GM12878 (cell line): ENCODE measurements at regions not wholly inside any gene's neighbourhood (a gene's known extent, or its start where the extent isn't known, plus 50 kb on each side); places are given as distances from the start of the nearest gene placed in this dataset.

Experiments
- POLR2A ChIP-seq: IDR thresholded peaks from 2 replicates; pipeline ENCODE4 v1.6.1; 2011; ENCODE audit warnings: low read depth, mild to moderate bottlenecking, low read length
- POU2F2 ChIP-seq: IDR thresholded peaks from 3 replicates; pipeline ENCODE4 v1.6.1; 2011; ENCODE audit warnings: low read depth, mild to moderate bottlenecking, low read length, borderline replicate concordance
- TF ChIP-seq, protein P1 (sequence below): IDR thresholded peaks from 2 replicates; pipeline ENCODE4 v1.6.1; 2012; ENCODE audit warnings: mild to moderate bottlenecking, low read depth, low read length

DNA sequence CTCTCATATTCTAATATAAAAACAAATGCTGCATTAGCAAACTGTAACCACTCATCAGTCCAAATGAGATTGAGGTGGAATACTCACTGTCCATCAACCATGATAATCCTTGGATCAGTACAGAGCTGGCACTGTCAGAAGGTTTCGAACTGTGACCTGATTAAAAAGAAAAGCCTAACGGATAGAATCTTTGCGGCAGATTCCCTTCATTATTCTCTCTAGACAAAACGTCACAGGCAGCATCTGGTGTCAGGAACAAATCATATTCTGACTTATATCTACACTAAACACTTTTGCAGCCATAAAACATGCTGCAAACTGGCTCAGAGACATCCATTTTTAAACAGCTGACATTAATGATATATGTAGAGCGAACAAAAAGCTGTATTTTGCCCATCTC, 677.7 kb upstream of the NXPH2 start:
- no peak for TF ChIP-seq POU2F2
- no peak for TF ChIP-seq POLR2A
- TF ChIP-seq, protein P1, sequence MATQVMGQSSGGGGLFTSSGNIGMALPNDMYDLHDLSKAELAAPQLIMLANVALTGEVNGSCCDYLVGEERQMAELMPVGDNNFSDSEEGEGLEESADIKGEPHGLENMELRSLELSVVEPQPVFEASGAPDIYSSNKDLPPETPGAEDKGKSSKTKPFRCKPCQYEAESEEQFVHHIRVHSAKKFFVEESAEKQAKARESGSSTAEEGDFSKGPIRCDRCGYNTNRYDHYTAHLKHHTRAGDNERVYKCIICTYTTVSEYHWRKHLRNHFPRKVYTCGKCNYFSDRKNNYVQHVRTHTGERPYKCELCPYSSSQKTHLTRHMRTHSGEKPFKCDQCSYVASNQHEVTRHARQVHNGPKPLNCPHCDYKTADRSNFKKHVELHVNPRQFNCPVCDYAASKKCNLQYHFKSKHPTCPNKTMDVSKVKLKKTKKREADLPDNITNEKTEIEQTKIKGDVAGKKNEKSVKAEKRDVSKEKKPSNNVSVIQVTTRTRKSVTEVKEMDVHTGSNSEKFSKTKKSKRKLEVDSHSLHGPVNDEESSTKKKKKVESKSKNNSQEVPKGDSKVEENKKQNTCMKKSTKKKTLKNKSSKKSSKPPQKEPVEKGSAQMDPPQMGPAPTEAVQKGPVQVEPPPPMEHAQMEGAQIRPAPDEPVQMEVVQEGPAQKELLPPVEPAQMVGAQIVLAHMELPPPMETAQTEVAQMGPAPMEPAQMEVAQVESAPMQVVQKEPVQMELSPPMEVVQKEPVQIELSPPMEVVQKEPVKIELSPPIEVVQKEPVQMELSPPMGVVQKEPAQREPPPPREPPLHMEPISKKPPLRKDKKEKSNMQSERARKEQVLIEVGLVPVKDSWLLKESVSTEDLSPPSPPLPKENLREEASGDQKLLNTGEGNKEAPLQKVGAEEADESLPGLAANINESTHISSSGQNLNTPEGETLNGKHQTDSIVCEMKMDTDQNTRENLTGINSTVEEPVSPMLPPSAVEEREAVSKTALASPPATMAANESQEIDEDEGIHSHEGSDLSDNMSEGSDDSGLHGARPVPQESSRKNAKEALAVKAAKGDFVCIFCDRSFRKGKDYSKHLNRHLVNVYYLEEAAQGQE, result no peak
